ENCODE measurements at regions not wholly inside any gene's neighbourhood (a gene's known extent, or its start where the extent isn't known, plus 50 kb on each side); places are given as distances from the start of the nearest gene placed in this dataset.

DNA sequence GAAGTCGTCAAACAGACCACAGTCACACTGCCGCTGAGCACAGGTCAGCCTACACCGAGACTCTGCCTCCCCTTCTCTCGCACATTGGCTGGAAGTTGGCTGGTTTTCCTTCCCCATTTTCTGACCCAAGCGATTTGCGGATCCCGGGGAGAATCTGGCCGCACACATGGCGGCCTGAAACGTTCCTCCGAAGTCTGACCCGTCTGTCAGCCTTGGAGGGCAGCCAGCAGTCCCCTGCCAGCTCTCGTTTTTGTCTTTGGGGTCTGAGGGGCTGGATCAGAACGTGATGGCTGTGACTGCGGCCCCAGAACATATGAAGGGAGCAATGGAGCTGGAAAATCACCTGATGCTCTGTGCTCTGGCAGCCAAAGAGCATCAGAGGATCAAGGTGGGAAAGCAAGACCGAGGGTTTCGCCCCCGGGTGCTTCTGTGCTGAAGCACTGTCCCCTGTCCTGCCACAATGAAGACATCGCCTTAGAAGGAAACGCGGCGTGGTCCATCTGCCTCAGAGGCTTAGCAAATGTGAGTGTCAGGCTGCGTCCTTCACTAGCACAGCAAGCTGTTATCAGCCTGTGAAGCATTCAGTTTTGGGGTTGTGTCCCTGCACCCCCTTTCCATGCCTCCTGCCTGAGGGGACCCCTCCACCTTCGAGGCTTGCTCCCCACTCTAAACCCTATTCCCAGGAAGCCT, 119.3 kb upstream of the SHH start:
- no peak for DNase-seq (ENCODE audit: low spot score)
- H3K27ac ChIP-seq = no peak overlapping the region

DNA sequence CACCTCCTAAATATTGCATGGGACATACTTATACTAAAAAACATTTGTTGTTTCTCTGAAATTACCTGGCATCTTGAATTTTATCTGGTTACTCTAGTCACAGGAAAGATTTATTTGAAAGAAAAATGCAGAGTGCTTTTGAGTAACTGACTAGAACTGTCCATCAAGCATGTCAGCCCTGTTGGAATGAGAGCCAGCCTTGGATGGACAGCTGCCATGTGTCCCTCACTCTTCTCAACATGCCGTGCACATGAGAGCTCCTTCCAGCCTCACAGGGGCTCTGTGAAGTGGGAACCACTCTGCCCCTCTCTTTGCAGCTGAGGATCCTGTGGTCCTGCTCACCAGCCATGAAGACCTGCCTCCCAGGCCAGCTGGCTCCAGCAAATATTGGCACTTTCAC, 118.3 kb upstream of the SHH start:
- TF ChIP-seq, protein P1, sequence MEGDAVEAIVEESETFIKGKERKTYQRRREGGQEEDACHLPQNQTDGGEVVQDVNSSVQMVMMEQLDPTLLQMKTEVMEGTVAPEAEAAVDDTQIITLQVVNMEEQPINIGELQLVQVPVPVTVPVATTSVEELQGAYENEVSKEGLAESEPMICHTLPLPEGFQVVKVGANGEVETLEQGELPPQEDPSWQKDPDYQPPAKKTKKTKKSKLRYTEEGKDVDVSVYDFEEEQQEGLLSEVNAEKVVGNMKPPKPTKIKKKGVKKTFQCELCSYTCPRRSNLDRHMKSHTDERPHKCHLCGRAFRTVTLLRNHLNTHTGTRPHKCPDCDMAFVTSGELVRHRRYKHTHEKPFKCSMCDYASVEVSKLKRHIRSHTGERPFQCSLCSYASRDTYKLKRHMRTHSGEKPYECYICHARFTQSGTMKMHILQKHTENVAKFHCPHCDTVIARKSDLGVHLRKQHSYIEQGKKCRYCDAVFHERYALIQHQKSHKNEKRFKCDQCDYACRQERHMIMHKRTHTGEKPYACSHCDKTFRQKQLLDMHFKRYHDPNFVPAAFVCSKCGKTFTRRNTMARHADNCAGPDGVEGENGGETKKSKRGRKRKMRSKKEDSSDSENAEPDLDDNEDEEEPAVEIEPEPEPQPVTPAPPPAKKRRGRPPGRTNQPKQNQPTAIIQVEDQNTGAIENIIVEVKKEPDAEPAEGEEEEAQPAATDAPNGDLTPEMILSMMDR (IDR thresholded peaks at IDR 0.05) = no peak
- Histone ChIP-seq H3K27ac (no peak overlapping the region), H3K4me3 (no peak overlapping the region)
- peak; percentile 58 for DNase-seq (ENCODE audit: low spot score)

More for the DNA sequence above, 119.3 kb upstream of the SHH start:
- H3K4me3 ChIP-seq = no peak overlapping the region
- TF ChIP-seq, protein P1 (IDR thresholded peaks at IDR 0.05) = no peak

DNA sequence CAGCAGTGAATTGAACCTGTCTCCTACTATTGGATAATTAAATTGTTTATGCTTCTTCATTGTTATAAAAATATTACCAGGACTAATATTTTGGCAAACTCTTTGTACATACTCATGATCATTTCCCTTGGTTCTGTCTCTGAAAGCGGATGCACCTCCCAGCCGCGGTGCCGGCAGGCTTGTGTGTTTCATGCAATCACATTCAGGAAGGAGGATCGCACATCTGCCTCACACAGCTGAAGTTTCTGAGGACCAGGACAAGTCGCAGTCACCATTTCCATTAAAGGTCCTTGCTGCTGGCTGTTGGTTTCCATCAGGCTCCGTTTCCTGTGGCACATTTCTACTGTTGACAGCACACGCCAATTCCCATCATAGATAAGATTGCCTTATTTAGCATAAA, 117.8 kb upstream of the SHH start:
- DNase-seq (ENCODE audit: low spot score) = no peak
- TF ChIP-seq, protein P1 (IDR thresholded peaks at IDR 0.05) = no peak
- no peak overlapping the region for H3K27ac ChIP-seq
- no peak overlapping the region for H3K4me3 ChIP-seq

DNA sequence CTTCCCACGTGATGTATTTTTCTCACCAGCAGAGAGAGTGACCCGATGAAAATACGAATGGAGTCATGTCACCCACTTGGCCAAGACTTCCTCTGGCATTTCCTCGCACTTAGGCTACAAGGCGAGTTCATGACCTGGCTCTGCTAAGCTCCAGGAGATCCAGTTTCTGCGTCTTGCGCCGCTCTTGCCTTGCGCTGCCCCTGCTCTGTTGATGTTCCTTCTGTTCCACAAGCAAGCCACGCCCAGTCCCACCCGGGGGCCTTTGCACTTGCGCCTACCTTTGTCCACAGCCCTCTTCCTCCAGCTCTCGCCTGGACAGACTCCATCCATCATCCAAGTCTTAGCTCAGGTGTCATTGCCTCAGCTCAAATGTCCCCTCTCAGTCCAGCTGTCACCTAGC, 116.3 kb upstream of the SHH start:
- TF ChIP-seq, protein P1 (IDR thresholded peaks at IDR 0.05) = no peak
- no peak for DNase-seq (ENCODE audit: low spot score)
- Histone ChIP-seq H3K4me3 (no peak overlapping the region), H3K27ac (no peak overlapping the region)

DNA sequence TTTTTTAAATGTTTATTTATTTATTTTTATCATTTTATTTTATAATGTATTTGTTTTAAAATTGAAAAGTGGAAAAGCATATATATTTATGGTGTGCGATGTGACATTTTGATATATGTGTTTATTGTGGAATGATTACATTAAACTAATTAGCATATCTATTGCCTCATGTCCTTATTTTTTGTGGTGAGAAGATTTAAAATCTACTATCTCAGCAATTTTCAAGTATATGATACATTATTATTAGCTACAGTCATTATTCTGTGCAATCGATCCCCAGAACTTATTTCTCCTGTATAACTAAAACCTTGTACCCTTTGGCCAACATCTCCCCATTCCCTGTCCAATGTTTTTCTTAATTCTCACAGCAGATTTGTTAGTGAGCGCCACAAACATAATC, 115.6 kb upstream of the SHH start:
- TF ChIP-seq, protein P1 (IDR thresholded peaks at IDR 0.05) = no peak
- Histone ChIP-seq H3K4me3 (no peak overlapping the region), H3K27ac (no peak overlapping the region)
- no peak for DNase-seq (ENCODE audit: low spot score)

DNA sequence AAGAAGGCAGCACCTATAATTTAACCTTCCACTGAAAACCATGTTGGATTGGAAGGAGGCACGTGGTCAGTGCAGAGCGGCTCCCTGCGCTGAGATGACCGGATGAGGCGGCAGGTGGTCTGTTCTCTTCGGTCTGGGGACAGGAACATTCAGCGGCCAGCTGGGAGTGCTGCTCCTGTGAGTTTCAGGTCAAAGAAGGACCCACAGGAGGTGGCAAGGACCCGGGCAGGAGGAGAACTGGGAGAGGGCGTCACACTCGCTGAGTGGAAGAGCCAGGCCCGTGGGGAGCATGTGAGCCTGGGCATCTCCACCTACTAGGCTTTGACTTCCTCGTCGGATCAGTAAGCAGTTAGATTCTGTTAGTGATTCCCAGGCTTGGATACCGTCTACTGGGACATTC, 113.4 kb upstream of the SHH start:
- TF ChIP-seq, protein P1 (IDR thresholded peaks at IDR 0.05) = no peak
- no peak overlapping the region for H3K4me3 ChIP-seq
- H3K27ac ChIP-seq = no peak overlapping the region
- no peak for DNase-seq (ENCODE audit: low spot score)

DNA sequence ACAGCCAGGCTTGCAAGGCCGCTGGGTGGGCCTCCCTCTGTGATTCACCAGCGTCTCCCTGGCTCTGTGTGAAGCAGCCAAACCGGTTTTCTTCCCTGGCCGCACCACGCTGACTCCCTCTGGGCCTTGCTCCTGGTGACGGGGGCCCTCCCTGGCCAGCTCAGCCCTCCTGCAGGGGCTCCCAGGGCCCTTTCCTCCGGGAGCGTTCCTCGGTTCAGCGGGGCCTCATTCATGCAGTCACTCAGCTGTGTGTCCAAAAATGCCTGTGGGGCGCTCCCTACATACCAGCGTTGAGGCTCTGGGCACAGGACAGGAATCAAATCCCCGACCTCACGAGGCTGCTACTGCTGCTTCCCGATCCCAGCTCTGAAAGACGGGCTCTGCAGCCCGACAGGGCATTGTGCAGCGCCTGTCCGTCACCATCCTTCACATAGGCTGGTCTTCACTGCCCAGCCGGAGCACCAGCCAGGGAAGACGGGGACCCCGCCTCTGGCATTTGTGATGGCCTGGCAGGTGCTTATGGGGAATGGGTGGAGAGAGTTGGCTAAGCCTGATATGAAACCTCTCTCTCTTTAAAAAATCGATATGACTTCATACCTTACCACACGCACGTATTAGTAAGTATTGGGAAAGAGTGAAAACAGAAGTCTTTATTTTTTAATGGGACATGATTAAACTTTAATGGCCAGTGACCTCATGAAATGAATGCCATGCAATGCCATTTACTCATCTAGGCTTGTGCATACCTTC, 110.0 kb upstream of the SHH start:
- TF ChIP-seq, protein P1 (IDR thresholded peaks at IDR 0.05) = no peak
- H3K4me3 ChIP-seq = no peak overlapping the region
- H3K27ac ChIP-seq = no peak overlapping the region
- no peak for DNase-seq (ENCODE audit: low spot score)

Data from coronary artery (tissue), 2 donors.